IMR-90 (cell line): ENCODE measurements at regions not wholly inside any gene's neighbourhood (a gene's known extent, or its start where the extent isn't known, plus 50 kb on each side); places are given as distances from the start of the nearest gene placed in this dataset.
A peak's percentile ranks its signal among the peaks of the same experiment; 100 is the strongest.

Experiments
- ATAC-seq: fragments of 200-7000 bp; cut with Tn5 transposase; 2 replicates; pipeline ENCODE4 v1.9.1; 2020; ENCODE audit warnings: low read depth, mild to moderate bottlenecking, moderate library complexity
- BruUV-seq: library from RNA; stranded (reverse); fragments of 400-500 nt; replicated peaks from 2 replicates; lab custom pipeline; 2021; lab: Mats Ljungman, UMichigan
- CTCF ChIA-PET: fragments of 300-600 bp; formaldehyde crosslinking; extraction: SDS; loops from one replicate; lab custom pipeline; 2021; ENCODE audit warnings: antibody characterized with exemption; lab: Yijun Ruan, JAX
- POLR2A ChIA-PET: fragments of 300-600 bp; sonication (Branson Sonifier 250); formaldehyde crosslinking; loops from one replicate; lab custom pipeline; 2022; ENCODE audit warnings: antibody characterized with exemption; ENCODE audit not compliant: unreplicated experiment; lab: Charles Lee
- DNase-seq: peaks from one replicate; pipeline ENCODE4 v3.0.0; 2013
- H2AFZ ChIP-seq: replicated peaks from 2 replicates; pipeline ENCODE3; 2013; ENCODE audit warnings: low read length, mild to moderate bottlenecking; ENCODE audit not compliant: poor library complexity
- H2AK5ac ChIP-seq: 2 replicates; pipeline ENCODE4 v1.6.1; 2013; ENCODE audit warnings: low read depth, low read length, inconsistent platforms
- H2AK9ac ChIP-seq: replicated peaks from 2 replicates; pipeline ENCODE3; 2013; ENCODE audit warnings: mild to moderate bottlenecking, low read depth, low read length, moderate library complexity; ENCODE audit not compliant: poor library complexity
- H2BK120ac ChIP-seq: 2 replicates; pipeline ENCODE4 v1.6.1; 2013; ENCODE audit warnings: low read depth, low read length, inconsistent platforms
- H2BK15ac ChIP-seq: 3 replicates; pipeline ENCODE4 v1.6.1; 2013; ENCODE audit warnings: low read depth, low read length, inconsistent platforms
- H2BK20ac ChIP-seq: 2 replicates; pipeline ENCODE4 v1.6.1; 2013; ENCODE audit warnings: low read depth, mild to moderate bottlenecking, inconsistent platforms, low read length, moderate library complexity
- H2BK5ac ChIP-seq: 2 replicates; pipeline ENCODE4 v1.6.1; 2013; ENCODE audit warnings: mild to moderate bottlenecking, low read depth, low read length, inconsistent platforms; ENCODE audit not compliant: poor library complexity, severe bottlenecking
- H3K14ac ChIP-seq: replicated peaks from 2 replicates; pipeline ENCODE4 v1.6.1; 2013; ENCODE audit warnings: low read depth, low read length, inconsistent platforms
- H3K18ac ChIP-seq: 2 replicates; pipeline ENCODE4 v1.6.1; 2013; ENCODE audit warnings: low read depth, low read length, control low read depth
- H3K23ac ChIP-seq: 2 replicates; pipeline ENCODE4 v1.6.1; 2013; ENCODE audit warnings: low read depth, low read length, inconsistent platforms
- H3K27ac ChIP-seq: 2 replicates; pipeline ENCODE4 v1.5.1; 2013; ENCODE audit warnings: mild to moderate bottlenecking, control low read depth, low read length; ENCODE audit not compliant: insufficient read depth
- H3K27me3 ChIP-seq: 2 replicates; pipeline ENCODE4 v1.6.1; 2013; ENCODE audit warnings: low read length; ENCODE audit not compliant: control insufficient read depth, insufficient read depth
- H3K36me3 ChIP-seq: 2 replicates; pipeline ENCODE4 v1.6.1; 2013; ENCODE audit warnings: low read length, mixed read lengths; ENCODE audit not compliant: control insufficient read depth, insufficient read depth
- H3K4ac ChIP-seq: 2 replicates; pipeline ENCODE4 v1.6.1; 2013; ENCODE audit warnings: low read depth, low read length, inconsistent platforms
- H3K4me1 ChIP-seq: 2 replicates; pipeline ENCODE4 v1.6.1; 2013; ENCODE audit warnings: low read length, mixed read lengths; ENCODE audit not compliant: control insufficient read depth, insufficient read depth
- H3K4me2 ChIP-seq: 2 replicates; pipeline ENCODE4 v1.6.1; 2013; ENCODE audit warnings: low read depth, mild to moderate bottlenecking, control low read depth, low read length, moderate library complexity
- H3K4me3 ChIP-seq: 2 replicates; pipeline ENCODE4 v1.5.1; 2013; ENCODE audit warnings: low read depth, mild to moderate bottlenecking, control low read depth, low read length, moderate library complexity; ENCODE audit not compliant: insufficient read depth
- H3K56ac ChIP-seq: 2 replicates; pipeline ENCODE4 v1.6.1; 2013; ENCODE audit warnings: low read length, inconsistent platforms; ENCODE audit not compliant: insufficient read depth; ENCODE audit errors: extremely low read depth
- H3K79me1 ChIP-seq, 2 experiments: 2 replicates each; pipeline ENCODE4 v1.6.1; 2013; ENCODE audit warnings: low read length in 2 of 2, inconsistent platforms in 1 of 2, low read depth in 1 of 2
- H3K9ac ChIP-seq: 2 replicates; pipeline ENCODE4 v1.6.1; 2013; ENCODE audit warnings: low read depth, low read length, control low read depth
- H3K9me1 ChIP-seq: 2 replicates; pipeline ENCODE4 v1.6.1; 2013; ENCODE audit warnings: low read length, inconsistent platforms; ENCODE audit not compliant: insufficient read depth
- H3K9me3 ChIP-seq: 2 replicates; pipeline ENCODE4 v1.6.1; 2013; ENCODE audit warnings: low read length; ENCODE audit not compliant: control insufficient read depth, insufficient read depth
- H4K20me1 ChIP-seq: 2 replicates; pipeline ENCODE4 v1.6.1; 2013; ENCODE audit warnings: low read length, inconsistent platforms; ENCODE audit not compliant: insufficient read depth
- H4K5ac ChIP-seq: 2 replicates; pipeline ENCODE4 v1.6.1; 2013; ENCODE audit warnings: mild to moderate bottlenecking, low read depth, low read length, control low read depth
- H4K8ac ChIP-seq, 2 experiments: 2 replicates each; pipeline ENCODE4 v1.6.1; 2013; ENCODE audit warnings: low read depth in 2 of 2, low read length in 2 of 2, control low read depth in 1 of 2, inconsistent platforms in 1 of 2
- H4K91ac ChIP-seq: 2 replicates; pipeline ENCODE4 v1.6.1; 2013; ENCODE audit warnings: low read depth, low read length, inconsistent platforms; ENCODE audit not compliant: insufficient read depth
- BHLHE40 ChIP-seq: fragments of 150-350 bp; IDR thresholded peaks from 2 replicates; pipeline ENCODE4 v1.6.1; 2016; ENCODE audit warnings: mild to moderate bottlenecking, low read depth, low read length
- CEBPB ChIP-seq: IDR thresholded peaks from 2 replicates; pipeline ENCODE4 v1.6.1; 2012; ENCODE audit warnings: low read depth, low read length, improper control_type of control experiment
- CHD1 ChIP-seq: IDR thresholded peaks from 2 replicates; pipeline ENCODE4 v1.6.1; 2012; ENCODE audit warnings: low read depth, low read length, improper control_type of control experiment
- CTCF ChIP-seq: conservative IDR thresholded peaks from 2 replicates; pipeline ENCODE4 v1.5.1; 2012; ENCODE audit warnings: mild to moderate bottlenecking, low read depth, low read length, improper control_type of control experiment
- MAFK ChIP-seq: IDR thresholded peaks from 2 replicates; pipeline ENCODE4 v1.6.1; 2012; ENCODE audit warnings: low read depth, low read length, improper control_type of control experiment
- MAZ ChIP-seq: IDR thresholded peaks from 2 replicates; pipeline ENCODE4 v1.6.1; 2012; ENCODE audit warnings: low read depth, mild to moderate bottlenecking, low read length, improper control_type of control experiment, moderate library complexity, borderline replicate concordance
- MXI1 ChIP-seq: IDR thresholded peaks from 2 replicates; pipeline ENCODE4 v1.6.1; 2012; ENCODE audit warnings: low read depth, mild to moderate bottlenecking, low read length, moderate library complexity, borderline replicate concordance
- NFE2L2 ChIP-seq: fragments of 150-350 bp; IDR thresholded peaks from 2 replicates; pipeline ENCODE4 v1.6.1; 2016; ENCODE audit warnings: low read depth, mild to moderate bottlenecking, low read length
- POLR2A ChIP-seq: IDR thresholded peaks from 2 replicates; pipeline ENCODE4 v1.6.1; 2012; ENCODE audit warnings: mild to moderate bottlenecking, low read depth, low read length
- RAD21 ChIP-seq: IDR thresholded peaks from 2 replicates; pipeline ENCODE4 v1.6.1; 2012; ENCODE audit warnings: low read length, improper control_type of control experiment
- RCOR1 ChIP-seq: IDR thresholded peaks from 2 replicates; pipeline ENCODE4 v1.6.1; 2012; ENCODE audit warnings: mild to moderate bottlenecking, low read length, improper control_type of control experiment; ENCODE audit not compliant: insufficient replicate concordance
- RFX5 ChIP-seq: IDR thresholded peaks from 2 replicates; pipeline ENCODE4 v1.8.0; 2012; ENCODE audit warnings: low read depth, mild to moderate bottlenecking, low read length, moderate library complexity
- SMC3 ChIP-seq: fragments of 150-350 bp; IDR thresholded peaks from 2 replicates; pipeline ENCODE4 v1.6.1; 2016; ENCODE audit warnings: low read depth, mild to moderate bottlenecking, antibody characterized with exemption, low read length, moderate library complexity
- WGBS, 2 experiments: methylation state at CpG; one replicate each; pipeline versions ENCODE4 v1.1.5 to v1.1.7; 2013; ENCODE audit warnings: missing lambda C conversion rate in 2 of 2; ENCODE audit not compliant: insufficient read length in 1 of 2; ENCODE audit errors: extremely low coverage in 2 of 2; 5-methylcytosine and 5-hydroxymethylcytosine counted together
- dilution Hi-C: fragments of 300-500 bp; cut with HindIII; formaldehyde crosslinking; loops from one replicate; pipeline ENCODE4 v1.14.3; 2018; ENCODE audit warnings: low sequenced_read_pairs; ENCODE audit not compliant: unreplicated experiment
- in situ Hi-C: fragments of 300-500 bp; cut with MboI; formaldehyde crosslinking; loops from 3 replicates; pipeline ENCODE4 v1.14.3; 2019; ENCODE audit warnings: low sequenced_read_pairs, inconsistent platforms, mixed read lengths
- intact Hi-C: fragments of 100-400 bp; cut with micrococcal nuclease; formaldehyde crosslinking; loops from 2 replicates; pipeline ENCODE4 v1.10.0; 2022
- TF ChIP-seq, protein P1 (sequence below): fragments of 150-350 bp; IDR thresholded peaks from 2 replicates; pipeline ENCODE4 v1.6.1; 2016; ENCODE audit warnings: low read depth, mild to moderate bottlenecking, low read length, moderate library complexity, borderline replicate concordance
- TF ChIP-seq, protein P2 (sequence below): fragments of 150-350 bp; IDR thresholded peaks from 2 replicates; pipeline ENCODE4 v1.6.1; 2017; ENCODE audit warnings: mild to moderate bottlenecking, antibody characterized with exemption, low read length, low read depth

- Histone ChIP-seq H2BK15ac (no peak overlapping the region), H2BK120ac (no peak overlapping the region), H3K4me2 (no peak overlapping the region), H3K27ac (no peak overlapping the region), H2BK20ac (no peak overlapping the region), H3K14ac (no peak overlapping the region), H3K36me3 (no peaks in the 10 kb centered on the region), H3K18ac (no peak overlapping the region), H4K8ac (no peak overlapping the region), H2AFZ (no peak overlapping the region), H3K9me3 (no peaks in the 10 kb centered on the region), H4K5ac (no peak overlapping the region), H3K23ac (no peak overlapping the region), H3K9me1 (no peaks in the 10 kb centered on the region), H3K9ac (no peak overlapping the region), H2AK5ac (no peak overlapping the region), H2AK9ac (no peak overlapping the region), H3K56ac (no peak overlapping the region), H3K79me1 (no peaks in the 10 kb centered on the region), H4K20me1 (no peaks in the 10 kb centered on the region), H3K4ac (no peak overlapping the region), H3K4me1 (no peaks in the 10 kb centered on the region), H3K4me3 (no peak overlapping the region), H4K91ac (no peak overlapping the region), H2BK5ac (no peak overlapping the region), H3K27me3 (no peaks in the 10 kb centered on the region)
- no peak for TF ChIP-seq NFE2L2
- no peak for TF ChIP-seq CHD1
- TF ChIP-seq RCOR1: no peak
- TF ChIP-seq RFX5: no peak
- TF ChIP-seq, protein P1, sequence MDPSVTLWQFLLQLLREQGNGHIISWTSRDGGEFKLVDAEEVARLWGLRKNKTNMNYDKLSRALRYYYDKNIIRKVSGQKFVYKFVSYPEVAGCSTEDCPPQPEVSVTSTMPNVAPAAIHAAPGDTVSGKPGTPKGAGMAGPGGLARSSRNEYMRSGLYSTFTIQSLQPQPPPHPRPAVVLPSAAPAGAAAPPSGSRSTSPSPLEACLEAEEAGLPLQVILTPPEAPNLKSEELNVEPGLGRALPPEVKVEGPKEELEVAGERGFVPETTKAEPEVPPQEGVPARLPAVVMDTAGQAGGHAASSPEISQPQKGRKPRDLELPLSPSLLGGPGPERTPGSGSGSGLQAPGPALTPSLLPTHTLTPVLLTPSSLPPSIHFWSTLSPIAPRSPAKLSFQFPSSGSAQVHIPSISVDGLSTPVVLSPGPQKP: no peak
- no peak for TF ChIP-seq MAZ
- no peak for TF ChIP-seq CEBPB
- TF ChIP-seq, protein P2, sequence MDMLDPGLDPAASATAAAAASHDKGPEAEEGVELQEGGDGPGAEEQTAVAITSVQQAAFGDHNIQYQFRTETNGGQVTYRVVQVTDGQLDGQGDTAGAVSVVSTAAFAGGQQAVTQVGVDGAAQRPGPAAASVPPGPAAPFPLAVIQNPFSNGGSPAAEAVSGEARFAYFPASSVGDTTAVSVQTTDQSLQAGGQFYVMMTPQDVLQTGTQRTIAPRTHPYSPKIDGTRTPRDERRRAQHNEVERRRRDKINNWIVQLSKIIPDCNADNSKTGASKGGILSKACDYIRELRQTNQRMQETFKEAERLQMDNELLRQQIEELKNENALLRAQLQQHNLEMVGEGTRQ: no peak
- no peak for TF ChIP-seq MAFK
- no peak for TF ChIP-seq BHLHE40
- no peak for TF ChIP-seq RAD21
- TF ChIP-seq MXI1: no peak
- no peak for TF ChIP-seq SMC3
- TF ChIP-seq CTCF: no peak
- no peak for TF ChIP-seq POLR2A
- intact Hi-C loops (no loop called here), in situ Hi-C loops (no loop called here), dilution Hi-C loops (no loop called here)
- ChIA-PET CTCF (no interaction called here), POLR2A (no interaction called here)
- no peak for ATAC-seq
- DNase-seq: peak; percentile 7
- BruUV-seq: no TSS peak
- no CpG with 5 or more reads among the region's 4 CpGs for WGBS, 2 experiments
Measured at GRCh38 chr5:112668016-112668415, 69.7 kb upstream of the APC start.
